BJ (cell line): ENCODE measurements at regions not wholly inside any gene's neighbourhood (a gene's known extent, or its start where the extent isn't known, plus 50 kb on each side); places are given as distances from the start of the nearest gene placed in this dataset.

ENCODE experiments used
- CTCF ChIA-PET: fragments of 350-600 bp; formaldehyde crosslinking; extraction: SDS; loops from one replicate; lab custom pipeline; 2021; ENCODE audit warnings: antibody characterized with exemption, inconsistent platforms; lab: Yijun Ruan, JAX
- POLR2A ChIA-PET: fragments of 300-600 bp; sonication (Branson Sonifier 250); formaldehyde crosslinking; extraction: SDS; loops from one replicate; lab custom pipeline; 2021; ENCODE audit warnings: antibody characterized with exemption; lab: Charles Lee
- DNase-seq: peaks from one replicate; pipeline ENCODE4 v3.0.0-alpha.2; 2011; ENCODE audit warnings: low read depth
- H3K27me3 ChIP-seq: 2 replicates; pipeline ENCODE4 v1.6.0; 2011; ENCODE audit warnings: low read length; ENCODE audit not compliant: control insufficient read depth, insufficient read depth
- H3K36me3 ChIP-seq: 2 replicates; pipeline ENCODE4 v1.5.1; 2011; ENCODE audit warnings: low read length; ENCODE audit not compliant: control insufficient read depth, insufficient read depth
- H3K4me3 ChIP-seq: 2 replicates; pipeline ENCODE4 v1.5.1; 2011; ENCODE audit warnings: low read depth, mild to moderate bottlenecking, control low read depth, low read length
- TF ChIP-seq, protein P1 (sequence below): IDR thresholded peaks from 2 replicates; pipeline ENCODE4 v1.5.1; 2011; ENCODE audit warnings: low read depth, mild to moderate bottlenecking, control low read depth, inconsistent platforms, low read length, moderate library complexity; ENCODE audit not compliant: insufficient read depth

DNA sequence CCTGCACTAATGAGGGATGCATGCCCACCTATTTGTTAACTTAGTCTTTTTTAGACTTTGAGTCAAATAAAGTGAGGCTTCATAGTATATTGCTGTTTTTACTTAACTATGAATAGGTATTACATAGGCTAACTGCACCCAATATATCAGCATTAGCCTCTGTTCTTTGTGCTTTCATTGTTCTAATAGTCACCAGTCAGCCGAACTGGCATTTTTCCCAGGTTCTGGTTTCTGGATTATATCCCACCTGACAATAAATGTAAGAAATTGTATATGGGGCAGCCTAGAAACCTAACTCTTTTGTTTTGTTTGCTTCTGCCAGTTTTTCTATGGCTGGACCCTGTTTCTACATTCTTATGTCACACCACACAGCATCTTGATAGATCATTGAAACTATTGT is 1672.4 kb upstream of the LRRTM1 start:
- POLR2A ChIA-PET: no interaction called here
- TF ChIP-seq, protein P1, sequence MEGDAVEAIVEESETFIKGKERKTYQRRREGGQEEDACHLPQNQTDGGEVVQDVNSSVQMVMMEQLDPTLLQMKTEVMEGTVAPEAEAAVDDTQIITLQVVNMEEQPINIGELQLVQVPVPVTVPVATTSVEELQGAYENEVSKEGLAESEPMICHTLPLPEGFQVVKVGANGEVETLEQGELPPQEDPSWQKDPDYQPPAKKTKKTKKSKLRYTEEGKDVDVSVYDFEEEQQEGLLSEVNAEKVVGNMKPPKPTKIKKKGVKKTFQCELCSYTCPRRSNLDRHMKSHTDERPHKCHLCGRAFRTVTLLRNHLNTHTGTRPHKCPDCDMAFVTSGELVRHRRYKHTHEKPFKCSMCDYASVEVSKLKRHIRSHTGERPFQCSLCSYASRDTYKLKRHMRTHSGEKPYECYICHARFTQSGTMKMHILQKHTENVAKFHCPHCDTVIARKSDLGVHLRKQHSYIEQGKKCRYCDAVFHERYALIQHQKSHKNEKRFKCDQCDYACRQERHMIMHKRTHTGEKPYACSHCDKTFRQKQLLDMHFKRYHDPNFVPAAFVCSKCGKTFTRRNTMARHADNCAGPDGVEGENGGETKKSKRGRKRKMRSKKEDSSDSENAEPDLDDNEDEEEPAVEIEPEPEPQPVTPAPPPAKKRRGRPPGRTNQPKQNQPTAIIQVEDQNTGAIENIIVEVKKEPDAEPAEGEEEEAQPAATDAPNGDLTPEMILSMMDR: no peak
- H3K36me3 ChIP-seq: no peaks in the 10 kb centered on the region
- no peak for DNase-seq
- H3K4me3 ChIP-seq: no peak overlapping the region
- no peaks in the 10 kb centered on the region for H3K27me3 ChIP-seq
- CTCF ChIA-PET: no interaction called here

DNA sequence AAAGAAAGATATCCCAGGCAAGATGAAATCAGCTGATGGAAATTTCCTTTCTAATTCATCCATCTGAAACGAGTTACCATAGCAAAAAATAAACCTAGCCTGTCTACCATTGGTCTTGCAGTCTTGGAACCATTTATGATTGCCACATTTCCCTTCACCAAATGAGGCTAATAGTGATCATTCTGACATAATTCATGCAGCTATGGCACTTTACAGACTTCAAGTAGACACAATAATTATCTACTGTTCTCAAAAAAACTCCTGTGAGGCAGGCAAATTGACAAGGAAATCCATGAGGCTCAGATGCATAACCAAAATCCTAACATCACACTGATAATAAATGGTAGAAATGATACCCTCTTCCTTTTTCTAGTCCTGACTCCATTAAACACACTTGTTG is 1669.7 kb upstream of the LRRTM1 start:
- no peak for DNase-seq
- ChIA-PET POLR2A (no interaction called here), CTCF (no interaction called here)
- Histone ChIP-seq H3K27me3 (no peaks in the 10 kb centered on the region), H3K36me3 (no peaks in the 10 kb centered on the region), H3K4me3 (no peak overlapping the region)
- TF ChIP-seq, protein P1: no peak

- CTCF ChIA-PET: no interaction called here
- TF ChIP-seq, protein P1: no peak
- Histone ChIP-seq H3K27me3 (no peaks in the 10 kb centered on the region), H3K36me3 (no peaks in the 10 kb centered on the region), H3K4me3 (no peak overlapping the region)
- POLR2A ChIA-PET: no interaction called here
- no peak for DNase-seq
Measured at GRCh38 chr2:81942876-81943275, 1638.3 kb upstream of the LRRTM1 start.

- POLR2A ChIA-PET: no interaction called here
- Histone ChIP-seq H3K27me3 (no peaks in the 10 kb centered on the region), H3K4me3 (no peak overlapping the region), H3K36me3 (no peaks in the 10 kb centered on the region)
- CTCF ChIA-PET: no interaction called here
- no peak for DNase-seq
- TF ChIP-seq, protein P1: no peak
Measured at GRCh38 chr2:81942136-81942680, 1637.7 kb upstream of the LRRTM1 start.

- H3K36me3 ChIP-seq: no peaks in the 10 kb centered on the region
- TF ChIP-seq, protein P1: no peak
- H3K27me3 ChIP-seq: no peaks in the 10 kb centered on the region
- H3K4me3 ChIP-seq: no peak overlapping the region
- no peak for DNase-seq
- POLR2A ChIA-PET: no interaction called here
- CTCF ChIA-PET: no interaction called here
Measured at GRCh38 chr2:81940266-81940955, 1635.9 kb upstream of the LRRTM1 start.
